Epithelial cell of esophagus (primary cell): ENCODE measurements at regions not wholly inside any gene's neighbourhood (a gene's known extent, or its start where the extent isn't known, plus 50 kb on each side); places are given as distances from the start of the nearest gene placed in this dataset.
"Not testable (repeated sequence)": the region's sequence is repeated elsewhere in the genome, so short reads cannot be mapped to it uniquely, and the experiment has no call there.

Source experiments
- DNase-seq: peaks from one replicate; pipeline ENCODE4 v3.0.0; 2010; ENCODE audit warnings: low read depth
- H3K4me3 ChIP-seq: 2 replicates; pipeline ENCODE4 v1.5.1; 2011; ENCODE audit warnings: mild to moderate bottlenecking, low read length, control low read depth
- CTCF ChIP-seq: IDR thresholded peaks from 2 replicates; pipeline ENCODE4 v1.5.1; 2011; ENCODE audit warnings: low read depth, mild to moderate bottlenecking, low read length, control low read depth, inconsistent platforms; ENCODE audit not compliant: insufficient read depth; ENCODE audit errors: missing control alignments

GRCh38 chr4:155445306-155445705, 68.5 kb upstream of the MAP9 start:
- TF ChIP-seq CTCF: no peak
- no peak overlapping the region for H3K4me3 ChIP-seq
- no peak for DNase-seq

- no peak for DNase-seq
- H3K4me3 ChIP-seq: no peak overlapping the region
- no peak for TF ChIP-seq CTCF
Measured at GRCh38 chr4:155444721-155445120, 68.0 kb upstream of the MAP9 start.

GRCh38 chr4:155442267-155443105, 65.7 kb upstream of the MAP9 start:
- DNase-seq: peak; percentile 77

GRCh38 chr4:155441475-155441874, 64.7 kb upstream of the MAP9 start:
- no peak for DNase-seq
- TF ChIP-seq CTCF: no peak

More at GRCh38 chr4:155442267-155443105, 65.7 kb upstream of the MAP9 start:
- peak; percentile 99 for TF ChIP-seq CTCF
- no peak overlapping the region for H3K4me3 ChIP-seq

GRCh38 chr4:155439760-155440159, 63.0 kb upstream of the MAP9 start:
- DNase-seq, H3K4me3 ChIP-seq: not testable (repeated sequence)

More at GRCh38 chr4:155441475-155441874, 64.7 kb upstream of the MAP9 start:
- H3K4me3 ChIP-seq: no peak overlapping the region

GRCh38 chr4:155434904-155435303, 58.1 kb upstream of the MAP9 start:
- H3K4me3 ChIP-seq: no peak overlapping the region
- no peak for TF ChIP-seq CTCF
- DNase-seq: peak; percentile 35

GRCh38 chr4:155434366-155434765, 57.6 kb upstream of the MAP9 start:
- DNase-seq: no peak
- H3K4me3 ChIP-seq: no peak overlapping the region
- no peak for TF ChIP-seq CTCF
